ENCODE measurements at regions not wholly inside any gene's neighbourhood (a gene's known extent, or its start where the extent isn't known, plus 50 kb on each side); places are given as distances from the start of the nearest gene placed in this dataset.

- Histone ChIP-seq H3F3A (ENCODE audit: insufficient read depth, low read length, poor library complexity, severe bottlenecking) (no peaks in the 10 kb centered on the region), H3K9ac (ENCODE audit: low read length) (no peak overlapping the region), H3K27ac (ENCODE audit: low read length) (no peak overlapping the region), H3K4me3 (ENCODE audit: low read length) (no peak overlapping the region), H3K9me3 (ENCODE audit: low read length) (no peaks in the 10 kb centered on the region), H3K9me2 (ENCODE audit: insufficient read depth, low read length) (no peaks in the 10 kb centered on the region), H3K27me3 (ENCODE audit: insufficient read depth, low read depth, low read length) (no peaks in the 10 kb centered on the region), H4K20me1 (ENCODE audit: insufficient read depth) (no peaks in the 10 kb centered on the region), H3K4me2 (ENCODE audit: low read length) (no peak overlapping the region), H3K79me2 (replicated peaks; ENCODE audit: insufficient read depth, low read length) (no peaks in the 10 kb centered on the region), H2AFZ (ENCODE audit: low read depth, low read length) (no peak overlapping the region), H3K36me3 (ENCODE audit: insufficient read depth, low read length) (no peaks in the 10 kb centered on the region)
- no peak for TF ChIP-seq EZH2 (IDR thresholded peaks at IDR 0.05; ENCODE audit: borderline replicate concordance, insufficient read depth, low read length, poor library complexity, severe bottlenecking)
- no peak for TF ChIP-seq EP300 (conservative IDR thresholded peaks at IDR 0.05; ENCODE audit: poor library complexity, severe bottlenecking)
- no peak for TF ChIP-seq SMC3 (conservative IDR thresholded peaks at IDR 0.05; ENCODE audit: poor library complexity)
- TF ChIP-seq CTCF (IDR thresholded peaks at IDR 0.05; ENCODE audit: poor library complexity, severe bottlenecking): no peak
- TF ChIP-seq POLR2AphosphoS5 (IDR thresholded peaks at IDR 0.05): no peak
- TF ChIP-seq RAD21 (conservative IDR thresholded peaks at IDR 0.05): no peak
- no peak for TF ChIP-seq REST (IDR thresholded peaks at IDR 0.05; ENCODE audit: borderline replicate concordance)
- no peak for TF ChIP-seq MXI1 (conservative IDR thresholded peaks at IDR 0.05; ENCODE audit: poor library complexity, severe bottlenecking)
- no peak for TF ChIP-seq TAF1 (IDR thresholded peaks at IDR 0.05; ENCODE audit: low read depth)
Observed at GRCh38 chr6:163923658-163924411, 509.3 kb downstream of the QKI start.

GRCh38 chr6:163922562-163922961, 508.0 kb downstream of the QKI start:
- Histone ChIP-seq H3K27me3 (ENCODE audit: insufficient read depth, low read depth, low read length) (no peaks in the 10 kb centered on the region), H3K9me2 (ENCODE audit: insufficient read depth, low read length) (no peaks in the 10 kb centered on the region), H3K4me2 (ENCODE audit: low read length) (no peak overlapping the region)

More at GRCh38 chr6:163922562-163922961, 508.0 kb downstream of the QKI start:
- H3F3A ChIP-seq (ENCODE audit: insufficient read depth, low read length, poor library complexity, severe bottlenecking): no peaks in the 10 kb centered on the region
- no peak overlapping the region for H3K27ac ChIP-seq (ENCODE audit: low read length)
- no peak overlapping the region for H2AFZ ChIP-seq (ENCODE audit: low read depth, low read length)
- no peak overlapping the region for H3K9ac ChIP-seq (ENCODE audit: low read length)
- no peaks in the 10 kb centered on the region for H3K36me3 ChIP-seq (ENCODE audit: insufficient read depth, low read length)
- H3K4me3 ChIP-seq (ENCODE audit: low read length): no peak overlapping the region
- no peaks in the 10 kb centered on the region for H4K20me1 ChIP-seq (ENCODE audit: insufficient read depth)
- no peaks in the 10 kb centered on the region for H3K9me3 ChIP-seq (ENCODE audit: low read length)
- TF ChIP-seq POLR2AphosphoS5 (IDR thresholded peaks at IDR 0.05) (no peak), RAD21 (conservative IDR thresholded peaks at IDR 0.05) (no peak), EP300 (conservative IDR thresholded peaks at IDR 0.05; ENCODE audit: poor library complexity, severe bottlenecking) (no peak), REST (IDR thresholded peaks at IDR 0.05; ENCODE audit: borderline replicate concordance) (no peak), CTCF (IDR thresholded peaks at IDR 0.05; ENCODE audit: poor library complexity, severe bottlenecking) (no peak), EZH2 (IDR thresholded peaks at IDR 0.05; ENCODE audit: borderline replicate concordance, insufficient read depth, low read length, poor library complexity, severe bottlenecking) (no peak), MXI1 (conservative IDR thresholded peaks at IDR 0.05; ENCODE audit: poor library complexity, severe bottlenecking) (no peak), TAF1 (IDR thresholded peaks at IDR 0.05; ENCODE audit: low read depth) (no peak), SMC3 (conservative IDR thresholded peaks at IDR 0.05; ENCODE audit: poor library complexity) (no peak)
- no peaks in the 10 kb centered on the region for H3K79me2 ChIP-seq (replicated peaks; ENCODE audit: insufficient read depth, low read length)

All from neural cell (in vitro differentiated cells).